Body of pancreas (tissue), 4 donors: ENCODE measurements at regions not wholly inside any gene's neighbourhood (a gene's known extent, or its start where the extent isn't known, plus 50 kb on each side); places are given as distances from the start of the nearest gene placed in this dataset.

ENCODE experiments used
- ATAC-seq: fragments of 150-250 bp; one replicate; pipeline ENCODE4 v1.9.1; 2016
- DNase-seq, 4 donors: peaks; one replicate each; pipeline ENCODE4 v3.0.0-alpha.2; 2019
- H3K27ac ChIP-seq, 4 donors: fragments of 200-600 bp; sonication (generic); 1 replicate in 3 of 4; 2 replicates in 1 of 4; pipeline versions ENCODE4 v1.5.1 to v1.6.1; 2016 to 2019; ENCODE audit warnings: mild to moderate bottlenecking in 1 of 4, mixed read lengths in 1 of 4, moderate library complexity in 1 of 4
- H3K27me3 ChIP-seq, 2 donors: fragments of 200-600 bp; sonication (generic); one replicate each; pipeline ENCODE4 v1.6.0; 2016; ENCODE audit warnings: mild to moderate bottlenecking in 1 of 2
- H3K36me3 ChIP-seq, 2 donors: fragments of 200-600 bp; sonication (generic); replicated peaks in 1 of 2; 2 replicates each; pipeline ENCODE4 v1.5.1; 2016; ENCODE audit warnings: low read depth in 2 of 2; ENCODE audit not compliant: insufficient read depth in 1 of 2
- H3K4me1 ChIP-seq: fragments of 200-600 bp; sonication (generic); one replicate; pipeline ENCODE4 v1.6.0; 2016
- H3K4me3 ChIP-seq, 2 donors: fragments of 200-600 bp; sonication (generic); 1 replicate in 1 of 2; 2 replicates in 1 of 2; pipeline ENCODE4 v1.5.1; 2016 to 2019
- H3K9me3 ChIP-seq, 3 donors: fragments of 200-600 bp; sonication (generic); 1 replicate in 2 of 3; 2 replicates in 1 of 3; pipeline ENCODE4 v1.5.1; 2016
- CTCF ChIP-seq, 7 experiments: fragments of 450-650 bp in 4 of 7; fragments of 200-600 bp in 3 of 7; sonication (generic) in 3 of 7; IDR thresholded peaks; one replicate each; pipeline ENCODE4 v1.5.1; 2016 to 2019; ENCODE audit warnings: antibody characterized with exemption in 7 of 7
- POLR2A ChIP-seq, 3 donors: fragments of 450-650 bp; IDR thresholded peaks; one replicate each; pipeline ENCODE4 v1.6.1; 2016; ENCODE audit warnings: antibody characterized with exemption in 3 of 3, mild to moderate bottlenecking in 2 of 3
- WGBS, 2 donors: methylation state at CpG; one replicate each; pipeline ENCODE4 v1.1.5; 2017; 5-methylcytosine and 5-hydroxymethylcytosine counted together
- intact Hi-C: fragments of 100-400 bp; cut with DNase I; formaldehyde crosslinking; loops from one replicate; pipeline ENCODE4 v1.15.1; 2023

- no peak overlapping the region for H3K27ac ChIP-seq
- TF ChIP-seq CTCF (IDR thresholded peaks at IDR 0.05) (no peak), POLR2A (IDR thresholded peaks at IDR 0.05) (no peak)
- DNase-seq (no peak), ATAC-seq (no peak)
- H3K27me3 ChIP-seq: no peaks in the 10 kb centered on the region
- no peaks in the 10 kb centered on the region for H3K36me3 ChIP-seq
- H3K4me1 ChIP-seq: no peaks in the 10 kb centered on the region
- intact Hi-C loops: no loop called here
- WGBS, 2 donors: 88 to 100% methylated on average over 1 of the region's 1 CpG
- H3K9me3 ChIP-seq: no peaks in the 10 kb centered on the region
- H3K4me3 ChIP-seq: no peak overlapping the region
These were observed 217.1 kb downstream of the HS3ST3A1 start for GRCh38 chr17:13384626-13385025.

- no peaks in the 10 kb centered on the region for H3K27me3 ChIP-seq
- ATAC-seq (no peak), DNase-seq (no peak)
- no peak overlapping the region for H3K4me3 ChIP-seq
- H3K27ac ChIP-seq: no peak overlapping the region
- TF ChIP-seq CTCF (IDR thresholded peaks at IDR 0.05) (no peak), POLR2A (IDR thresholded peaks at IDR 0.05) (no peak)
- no peaks in the 10 kb centered on the region for H3K36me3 ChIP-seq
- 69 to 86% methylated on average over 2 of the region's 2 CpGs for WGBS, 2 donors
- H3K4me1 ChIP-seq: no peaks in the 10 kb centered on the region
- no peaks in the 10 kb centered on the region for H3K9me3 ChIP-seq
- intact Hi-C loops: no loop called here
These were observed 223.4 kb downstream of the HS3ST3A1 start for GRCh38 chr17:13378361-13378760.

GRCh38 chr17:13374203-13375143 lies 227.3 kb downstream of the HS3ST3A1 start:
- intact Hi-C loops: no loop called here
- no peaks in the 10 kb centered on the region for H3K9me3 ChIP-seq
- H3K36me3 ChIP-seq: no peaks in the 10 kb centered on the region
- DNase-seq (no peak), ATAC-seq (no peak)
- no peak overlapping the region for H3K4me3 ChIP-seq
- no peaks in the 10 kb centered on the region for H3K27me3 ChIP-seq
- H3K4me1 ChIP-seq: no peaks in the 10 kb centered on the region
- no peak overlapping the region for H3K27ac ChIP-seq
- 65 to 68% methylated on average over 9 of the region's 9 CpGs for WGBS, 2 donors
- TF ChIP-seq POLR2A (IDR thresholded peaks at IDR 0.05) (no peak), CTCF (IDR thresholded peaks at IDR 0.05) (no peak)

- Histone ChIP-seq H3K36me3 (no peaks in the 10 kb centered on the region), H3K27ac (no peak overlapping the region), H3K4me3 (no peak overlapping the region), H3K9me3 (no peaks in the 10 kb centered on the region), H3K4me1 (no peaks in the 10 kb centered on the region), H3K27me3 (no peaks in the 10 kb centered on the region)
- 77 to 82% methylated on average over 4 of the region's 4 CpGs for WGBS, 2 donors
- no peak for DNase-seq
- TF ChIP-seq POLR2A (IDR thresholded peaks at IDR 0.05): no peak
- no peak for TF ChIP-seq CTCF (IDR thresholded peaks at IDR 0.05)
- ATAC-seq: no peak
- intact Hi-C loops: no loop called here
These were observed 229.3 kb downstream of the HS3ST3A1 start for GRCh38 chr17:13372432-13372831.

GRCh38 chr17:13367154-13367553 lies 234.6 kb downstream of the HS3ST3A1 start:
- Histone ChIP-seq H3K9me3 (no peaks in the 10 kb centered on the region), H3K36me3 (no peaks in the 10 kb centered on the region), H3K4me3 (no peak overlapping the region), H3K4me1 (no peaks in the 10 kb centered on the region), H3K27ac (no peak overlapping the region), H3K27me3 (no peaks in the 10 kb centered on the region)
- 34 to 57% methylated on average over 2 of the region's 2 CpGs for WGBS, 2 donors
- no peak for DNase-seq
- no peak for ATAC-seq
- no peak for TF ChIP-seq CTCF (IDR thresholded peaks at IDR 0.05)
- no peak for TF ChIP-seq POLR2A (IDR thresholded peaks at IDR 0.05)
- intact Hi-C loops: no loop called here
